ENCODE measurements at regions not wholly inside any gene's neighbourhood (a gene's known extent, or its start where the extent isn't known, plus 50 kb on each side); places are given as distances from the start of the nearest gene placed in this dataset.

DNA sequence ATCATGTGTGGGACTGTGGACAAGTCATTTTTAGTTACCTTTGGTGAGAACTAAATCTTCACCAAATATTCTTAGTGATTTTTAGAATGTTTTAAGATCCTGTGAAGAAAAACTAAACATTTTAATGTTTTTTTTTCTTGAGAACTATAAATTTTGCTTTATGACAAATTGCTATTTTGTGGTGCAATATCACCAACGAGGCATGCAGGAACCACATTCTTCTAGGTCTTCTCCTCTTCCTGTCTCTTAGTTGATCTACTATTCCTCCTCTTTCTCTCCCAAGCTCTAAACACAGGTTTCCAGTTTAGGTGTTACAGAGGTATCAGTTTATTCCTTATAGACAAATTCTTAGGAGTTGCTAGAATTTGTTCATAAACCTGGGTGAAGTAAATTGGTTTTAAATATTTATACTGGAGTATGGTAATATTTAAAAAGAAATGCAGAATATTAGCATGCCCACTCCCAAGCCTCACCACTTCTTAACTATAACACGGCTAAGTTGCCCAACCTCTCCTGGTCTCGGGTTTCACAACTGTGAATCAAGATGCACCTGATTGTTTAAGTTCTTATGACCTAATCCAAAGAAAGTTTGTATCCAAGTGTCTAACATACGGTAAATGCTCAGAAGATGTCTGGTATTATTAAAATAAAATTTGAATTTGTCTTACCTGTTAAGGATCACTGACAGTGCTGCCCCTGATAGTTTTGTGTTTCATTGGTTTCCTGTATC is 56.5 kb upstream of the CLNK start:
- Histone ChIP-seq H3K27ac (ENCODE audit: low read depth, low read length) (no peak overlapping the region), H3K4me3 (ENCODE audit: low read depth, low read length) (no peak overlapping the region), H3K4me1 (ENCODE audit: control insufficient read depth, insufficient read depth, low read length) (peaks cover 5% of the 10 kb centered on the region; the same call in 1 of the 2 replicates), H3K9ac (ENCODE audit: low read depth, low read length) (no peak overlapping the region), H3K27me3 (ENCODE audit: control insufficient read depth, insufficient read depth, low read length) (no peaks in the 10 kb centered on the region), H3K36me3 (ENCODE audit: control insufficient read depth, insufficient read depth, low read length) (no peaks in the 10 kb centered on the region), H3K9me3 (ENCODE audit: control insufficient read depth, insufficient read depth, low read length) (no peaks in the 10 kb centered on the region)

DNA sequence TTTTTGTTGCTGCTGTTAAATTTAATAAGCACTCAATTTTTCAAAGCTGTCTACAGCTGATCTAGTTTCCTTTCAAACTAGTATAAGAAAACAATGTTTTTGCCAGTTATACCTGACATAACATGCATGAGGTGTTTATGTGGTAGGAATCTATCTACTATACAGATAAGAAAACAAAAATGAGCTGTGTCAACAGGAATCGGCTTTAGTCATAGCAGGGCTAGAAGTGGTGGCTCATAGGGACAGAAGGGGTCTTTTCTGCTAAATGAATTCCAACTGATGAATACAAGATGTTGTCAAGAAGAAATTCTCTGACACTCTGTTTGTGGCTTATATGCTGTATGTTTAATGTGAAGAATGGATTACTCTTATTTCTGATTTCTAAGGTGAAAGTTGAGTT is 55.7 kb upstream of the CLNK start:
- H3K27me3 ChIP-seq (ENCODE audit: control insufficient read depth, insufficient read depth, low read length) = no peaks in the 10 kb centered on the region
- H3K4me1 ChIP-seq (ENCODE audit: control insufficient read depth, insufficient read depth, low read length) = peaks cover 5% of the 10 kb centered on the region; the same call in 1 of the 2 replicates
- H3K27ac ChIP-seq (ENCODE audit: low read depth, low read length) = no peak overlapping the region
- no peak overlapping the region for H3K9ac ChIP-seq (ENCODE audit: low read depth, low read length)
- H3K9me3 ChIP-seq (ENCODE audit: control insufficient read depth, insufficient read depth, low read length) = no peaks in the 10 kb centered on the region
- no peak overlapping the region for H3K4me3 ChIP-seq (ENCODE audit: low read depth, low read length)
- H3K36me3 ChIP-seq (ENCODE audit: control insufficient read depth, insufficient read depth, low read length) = no peaks in the 10 kb centered on the region

DNA sequence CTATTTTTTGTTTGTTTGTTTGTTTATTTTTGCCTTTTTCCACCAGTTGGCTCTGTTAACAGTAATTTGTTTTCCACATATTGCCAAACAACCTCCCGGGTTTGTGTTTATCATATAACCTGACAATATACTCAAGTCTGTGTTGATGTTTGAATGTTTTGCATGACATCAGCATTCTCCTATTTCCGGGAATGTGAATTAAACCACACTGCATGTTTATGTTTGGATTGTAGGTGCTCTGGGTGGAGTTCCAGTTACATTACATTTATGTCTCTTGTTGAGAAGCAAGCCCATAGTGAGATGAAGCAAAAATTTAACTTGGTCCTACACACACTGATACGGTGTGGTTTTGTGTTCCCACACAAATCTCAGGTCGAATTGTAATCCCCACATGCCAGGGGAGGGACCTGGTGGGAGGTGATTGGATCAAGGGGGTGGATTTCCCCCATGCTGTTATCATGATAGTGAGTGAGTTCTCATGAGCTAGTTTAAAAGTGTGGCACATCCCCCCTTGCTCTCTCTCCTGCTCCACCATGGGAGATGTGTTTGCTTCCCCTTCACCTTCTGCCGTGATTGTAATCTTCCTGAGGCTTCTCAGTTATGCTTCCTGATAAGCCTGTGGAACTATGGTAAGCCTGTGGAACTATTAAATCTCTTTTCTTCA is 54.4 kb upstream of the CLNK start:
- Histone ChIP-seq H3K36me3 (ENCODE audit: control insufficient read depth, insufficient read depth, low read length) (no peaks in the 10 kb centered on the region), H3K27ac (ENCODE audit: low read depth, low read length) (no peak overlapping the region), H3K4me1 (ENCODE audit: control insufficient read depth, insufficient read depth, low read length) (peaks cover 5% of the 10 kb centered on the region; the same call in 1 of the 2 replicates), H3K9ac (ENCODE audit: low read depth, low read length) (no peak overlapping the region), H3K9me3 (ENCODE audit: control insufficient read depth, insufficient read depth, low read length) (no peaks in the 10 kb centered on the region), H3K27me3 (ENCODE audit: control insufficient read depth, insufficient read depth, low read length) (no peaks in the 10 kb centered on the region), H3K4me3 (ENCODE audit: low read depth, low read length) (no peak overlapping the region)

DNA sequence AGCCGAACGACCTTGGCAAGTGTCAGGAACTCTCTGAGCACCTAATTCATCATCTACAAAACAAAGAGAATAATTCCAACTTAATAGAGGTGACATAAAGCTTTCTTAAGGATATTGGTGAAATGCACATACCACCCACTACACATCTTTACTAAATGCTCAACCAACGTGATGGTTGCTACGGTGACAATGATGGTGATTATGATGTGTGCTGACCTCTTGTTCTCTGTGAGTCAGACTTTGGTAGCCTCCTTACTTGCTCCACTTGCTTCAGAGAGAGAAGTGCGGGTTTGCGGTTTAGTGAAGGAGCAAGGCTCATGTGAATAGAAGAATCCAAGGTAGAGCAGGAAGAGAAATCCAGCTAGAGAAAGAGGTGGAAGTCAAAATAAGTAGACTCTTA is 52.8 kb upstream of the CLNK start:
- Histone ChIP-seq H3K36me3 (ENCODE audit: control insufficient read depth, insufficient read depth, low read length) (no peaks in the 10 kb centered on the region), H3K27me3 (ENCODE audit: control insufficient read depth, insufficient read depth, low read length) (no peaks in the 10 kb centered on the region), H3K9me3 (ENCODE audit: control insufficient read depth, insufficient read depth, low read length) (no peaks in the 10 kb centered on the region), H3K4me1 (ENCODE audit: control insufficient read depth, insufficient read depth, low read length) (peaks cover 5% of the 10 kb centered on the region; the same call in 1 of the 2 replicates), H3K9ac (ENCODE audit: low read depth, low read length) (no peak overlapping the region), H3K27ac (ENCODE audit: low read depth, low read length) (no peak overlapping the region), H3K4me3 (ENCODE audit: low read depth, low read length) (no peak overlapping the region)

DNA sequence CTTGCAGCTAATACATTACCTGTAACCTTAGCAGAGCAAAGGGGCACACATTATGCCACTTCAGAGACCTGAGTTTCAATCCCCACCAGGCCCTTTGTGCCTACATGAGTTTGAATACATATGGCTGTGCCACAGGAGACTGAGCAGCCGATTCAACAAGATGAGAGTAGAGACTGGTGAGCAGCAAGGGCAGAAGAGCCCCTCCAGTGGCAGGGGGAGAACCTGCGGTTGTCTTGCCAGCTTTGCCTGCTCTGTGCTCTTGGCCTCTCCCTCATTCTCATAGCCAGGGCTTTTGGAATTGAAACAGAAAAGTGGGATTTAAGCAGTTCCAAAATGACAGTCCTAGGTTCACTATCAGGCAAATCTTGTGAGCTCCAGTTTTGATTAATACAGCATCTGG is 52.3 kb upstream of the CLNK start:
- Histone ChIP-seq H3K4me3 (ENCODE audit: low read depth, low read length) (no peak overlapping the region), H3K36me3 (ENCODE audit: control insufficient read depth, insufficient read depth, low read length) (no peaks in the 10 kb centered on the region), H3K9me3 (ENCODE audit: control insufficient read depth, insufficient read depth, low read length) (no peaks in the 10 kb centered on the region), H3K27ac (ENCODE audit: low read depth, low read length) (no peak overlapping the region), H3K4me1 (ENCODE audit: control insufficient read depth, insufficient read depth, low read length) (peaks cover 5% of the 10 kb centered on the region; the same call in 1 of the 2 replicates), H3K27me3 (ENCODE audit: control insufficient read depth, insufficient read depth, low read length) (no peaks in the 10 kb centered on the region), H3K9ac (ENCODE audit: low read depth, low read length) (no peak overlapping the region)

DNA sequence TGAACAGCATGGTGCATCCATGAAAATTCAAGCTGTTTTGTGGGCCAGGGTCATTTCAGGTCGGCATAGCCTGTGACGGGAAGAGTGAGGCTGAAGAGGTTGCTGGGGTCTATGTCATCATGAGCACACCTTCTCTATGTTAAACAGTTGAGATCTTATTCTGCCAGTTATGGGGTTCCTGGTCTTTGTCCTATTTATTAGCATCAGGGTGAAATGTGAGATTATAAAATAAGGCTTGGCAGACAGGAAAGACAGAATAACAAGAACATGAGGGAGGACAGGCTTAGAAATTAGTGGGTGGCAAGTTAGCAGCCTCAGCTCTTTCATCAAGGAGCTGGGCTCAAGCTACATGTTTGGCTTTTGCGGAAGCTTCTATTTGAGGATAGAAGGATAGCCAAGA is 51.7 kb upstream of the CLNK start:
- Histone ChIP-seq H3K9ac (ENCODE audit: low read depth, low read length) (no peak overlapping the region), H3K4me3 (ENCODE audit: low read depth, low read length) (no peak overlapping the region), H3K27ac (ENCODE audit: low read depth, low read length) (no peak overlapping the region), H3K4me1 (ENCODE audit: control insufficient read depth, insufficient read depth, low read length) (peaks cover 5% of the 10 kb centered on the region; the same call in 1 of the 2 replicates), H3K36me3 (ENCODE audit: control insufficient read depth, insufficient read depth, low read length) (no peaks in the 10 kb centered on the region), H3K27me3 (ENCODE audit: control insufficient read depth, insufficient read depth, low read length) (no peaks in the 10 kb centered on the region), H3K9me3 (ENCODE audit: control insufficient read depth, insufficient read depth, low read length) (no peaks in the 10 kb centered on the region)

DNA sequence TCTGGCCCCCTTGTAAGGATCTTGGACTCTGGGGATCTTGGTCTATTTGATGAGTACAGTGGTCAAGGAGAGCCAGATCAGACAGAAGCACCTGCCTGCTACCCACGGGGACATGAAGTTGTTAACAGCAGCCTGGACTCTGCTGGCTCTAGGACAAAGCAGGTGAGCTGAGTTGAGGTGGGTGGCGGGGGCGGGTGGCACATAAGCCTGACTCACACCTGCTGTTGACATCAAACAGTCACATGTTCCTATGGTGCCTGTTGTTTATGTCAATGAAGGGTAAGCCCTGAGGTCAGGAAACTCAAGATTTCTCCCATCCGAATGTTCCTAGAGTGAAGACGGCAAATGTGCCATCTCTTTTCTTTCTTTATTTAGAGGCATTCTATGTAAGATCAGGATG is 50.1 kb upstream of the CLNK start:
- H3K4me1 ChIP-seq (ENCODE audit: control insufficient read depth, insufficient read depth, low read length) = peaks cover 5% of the 10 kb centered on the region; the same call in 1 of the 2 replicates
- no peak overlapping the region for H3K27ac ChIP-seq (ENCODE audit: low read depth, low read length)
- H3K4me3 ChIP-seq (ENCODE audit: low read depth, low read length) = no peak overlapping the region
- no peak overlapping the region for H3K9ac ChIP-seq (ENCODE audit: low read depth, low read length)
- H3K36me3 ChIP-seq (ENCODE audit: control insufficient read depth, insufficient read depth, low read length) = no peaks in the 10 kb centered on the region
- H3K27me3 ChIP-seq (ENCODE audit: control insufficient read depth, insufficient read depth, low read length) = no peaks in the 10 kb centered on the region
- no peaks in the 10 kb centered on the region for H3K9me3 ChIP-seq (ENCODE audit: control insufficient read depth, insufficient read depth, low read length)

All from HUES48 (cell line).